Tongue (tissue), 1 donor: ENCODE measurements at regions not wholly inside any gene's neighbourhood (a gene's known extent, or its start where the extent isn't known, plus 50 kb on each side); places are given as distances from the start of the nearest gene placed in this dataset.

ENCODE experiments used
- DNase-seq: peaks from one replicate; pipeline ENCODE4 v3.0.0-alpha.2; 2015

- DNase-seq = no peak
Measured at GRCh38 chr12:98403936-98404335, 111.5 kb upstream of the TMPO start.

GRCh38 chr12:98405805-98406366 lies 109.5 kb upstream of the TMPO start:
- peak; percentile 5 for DNase-seq

GRCh38 chr12:98406378-98406777 lies 109.0 kb upstream of the TMPO start:
- DNase-seq = no peak

GRCh38 chr12:98408681-98409080 lies 106.7 kb upstream of the TMPO start:
- no peak for DNase-seq

GRCh38 chr12:98409548-98409947 lies 105.8 kb upstream of the TMPO start:
- no peak for DNase-seq

GRCh38 chr12:98410356-98410755 lies 105.0 kb upstream of the TMPO start:
- DNase-seq = no peak

GRCh38 chr12:98416845-98417244 lies 98.5 kb upstream of the TMPO start:
- DNase-seq = peak; percentile 69

GRCh38 chr12:98417266-98417665 lies 98.1 kb upstream of the TMPO start:
- DNase-seq = no peak

GRCh38 chr12:98418357-98419075 lies 96.9 kb upstream of the TMPO start:
- peak; percentile 97 for DNase-seq

- no peak for DNase-seq
Measured at GRCh38 chr12:98419081-98419794, 96.2 kb upstream of the TMPO start.

GRCh38 chr12:98419795-98420404 lies 95.5 kb upstream of the TMPO start:
- DNase-seq = peak; percentile 39

GRCh38 chr12:98420461-98420860 lies 94.9 kb upstream of the TMPO start:
- peak; percentile 36 for DNase-seq

- peak; percentile 88 for DNase-seq
Measured at GRCh38 chr12:98421316-98421715, 94.1 kb upstream of the TMPO start.

GRCh38 chr12:98422359-98422758 lies 93.0 kb upstream of the TMPO start:
- DNase-seq = peak; percentile 66

GRCh38 chr12:98422812-98423211 lies 92.6 kb upstream of the TMPO start:
- DNase-seq = no peak

GRCh38 chr12:98423963-98424362 lies 91.4 kb upstream of the TMPO start:
- DNase-seq = no peak

- peak; percentile 91 for DNase-seq
Measured at GRCh38 chr12:98424726-98425401, 90.5 kb upstream of the TMPO start.

- no peak for DNase-seq
Measured at GRCh38 chr12:98425859-98426258, 89.5 kb upstream of the TMPO start.

GRCh38 chr12:98431089-98431488 lies 84.3 kb upstream of the TMPO start:
- DNase-seq = no peak

GRCh38 chr12:98437166-98437565 lies 78.2 kb upstream of the TMPO start:
- no peak for DNase-seq

GRCh38 chr12:98437806-98438595 lies 77.4 kb upstream of the TMPO start:
- DNase-seq = no peak
